DMS 273 treated with DMSO at 0.1 percent for 48 hours (cell line): ENCODE measurements at regions not wholly inside any gene's neighbourhood (a gene's known extent, or its start where the extent isn't known, plus 50 kb on each side); places are given as distances from the start of the nearest gene placed in this dataset.
"Not testable (repeated sequence)": the region's sequence is repeated elsewhere in the genome, so short reads cannot be mapped to it uniquely, and the experiment has no call there.

Source experiments
- DNase-seq: peaks from one replicate; lab custom pipeline; 2025; lab: John Stamatoyannopoulos, UW

GRCh38 chr12:87556985-87557384 lies 472.2 kb downstream of the C12orf50 start:
- no peak for DNase-seq

- not testable (repeated sequence) for DNase-seq
Observed at GRCh38 chr12:87531213-87531612, 498.0 kb downstream of the C12orf50 start.

- no peak for DNase-seq
Observed at GRCh38 chr12:87529413-87529812, 499.8 kb downstream of the C12orf50 start.

- DNase-seq = no peak
Observed at GRCh38 chr12:87520968-87521367, 508.2 kb downstream of the C12orf50 start.

- DNase-seq = no peak
Observed at GRCh38 chr12:87518481-87518880, 510.7 kb downstream of the C12orf50 start.

- no peak for DNase-seq
Observed at GRCh38 chr12:87518036-87518435, 511.2 kb downstream of the C12orf50 start.

GRCh38 chr12:87513536-87514280 lies 515.5 kb downstream of the C12orf50 start:
- no peak for DNase-seq

- DNase-seq = no peak
Observed at GRCh38 chr12:87511371-87511770, 517.8 kb downstream of the C12orf50 start.

GRCh38 chr12:87509237-87509820 lies 519.9 kb downstream of the C12orf50 start:
- DNase-seq = peak; percentile 5

GRCh38 chr12:87491598-87491997 lies 537.6 kb downstream of the C12orf50 start:
- no peak for DNase-seq

- DNase-seq = no peak
Observed at GRCh38 chr12:87491089-87491488, 538.1 kb downstream of the C12orf50 start.

GRCh38 chr12:87469295-87469694 lies 559.9 kb downstream of the C12orf50 start:
- no peak for DNase-seq

- no peak for DNase-seq
Observed at GRCh38 chr12:87467936-87468335, 561.3 kb downstream of the C12orf50 start.

- DNase-seq = no peak
Observed at GRCh38 chr12:87464565-87464964, 564.6 kb downstream of the C12orf50 start.

- DNase-seq = no peak
Observed at GRCh38 chr12:87444039-87444438, 585.2 kb downstream of the C12orf50 start.

- no peak for DNase-seq
Observed at GRCh38 chr12:87441511-87441910, 587.7 kb downstream of the C12orf50 start.

GRCh38 chr12:87439990-87440827 lies 589.0 kb downstream of the C12orf50 start:
- no peak for DNase-seq

GRCh38 chr12:87430444-87430843 lies 598.8 kb downstream of the C12orf50 start:
- no peak for DNase-seq

- no peak for DNase-seq
Observed at GRCh38 chr12:87428701-87429277, 600.4 kb downstream of the C12orf50 start.

- DNase-seq = no peak
Observed at GRCh38 chr12:87427770-87428169, 601.4 kb downstream of the C12orf50 start.

GRCh38 chr12:87425942-87426554 lies 603.2 kb downstream of the C12orf50 start:
- DNase-seq = no peak

GRCh38 chr12:87421233-87421632 lies 608.0 kb downstream of the C12orf50 start:
- DNase-seq = not testable (repeated sequence)
